ENCODE measurements at regions not wholly inside any gene's neighbourhood (a gene's known extent, or its start where the extent isn't known, plus 50 kb on each side); places are given as distances from the start of the nearest gene placed in this dataset.

DNA sequence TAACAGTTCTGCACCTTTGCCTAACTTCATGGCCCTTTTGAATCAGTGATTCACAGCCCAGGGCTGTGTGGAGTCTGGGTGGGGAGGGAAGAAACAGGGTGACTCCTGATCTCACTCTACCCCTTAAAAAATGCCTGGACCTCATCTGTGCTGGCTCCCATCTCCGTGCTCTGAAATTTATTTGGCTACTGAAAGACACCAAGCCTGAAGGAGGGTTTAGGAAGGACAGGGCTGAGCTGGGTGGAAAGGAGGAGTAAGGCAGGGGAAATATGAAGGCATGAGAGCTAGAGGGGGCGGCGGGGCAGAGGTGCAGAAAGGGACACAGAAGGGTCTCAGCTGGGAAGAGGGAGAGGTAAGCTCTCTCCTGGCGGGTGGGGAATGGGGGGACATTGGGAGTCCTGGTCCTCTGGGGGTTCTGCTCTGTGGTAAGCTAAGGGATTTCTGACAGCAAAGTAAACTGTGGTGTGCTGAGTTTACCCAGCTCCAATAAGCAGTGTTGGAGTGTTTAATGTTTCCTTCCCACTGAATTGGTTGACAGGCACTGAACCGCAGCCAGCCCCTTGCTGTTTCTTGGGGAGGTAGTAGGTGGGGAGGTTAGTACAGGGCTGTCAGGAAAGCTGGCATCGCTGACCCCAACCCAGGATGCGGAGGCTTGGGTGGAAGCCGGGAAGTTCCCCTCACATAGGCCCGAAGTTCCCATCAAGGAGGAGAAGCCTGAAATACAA is 71.1 kb downstream of the RPUSD4 start:
- no peak overlapping the region for H3K27ac ChIP-seq
- TF ChIP-seq CTCF (IDR thresholded peaks at IDR 0.05) (no peak), ZFX (IDR thresholded peaks at IDR 0.05; ENCODE audit: borderline replicate concordance) (no peak)

DNA sequence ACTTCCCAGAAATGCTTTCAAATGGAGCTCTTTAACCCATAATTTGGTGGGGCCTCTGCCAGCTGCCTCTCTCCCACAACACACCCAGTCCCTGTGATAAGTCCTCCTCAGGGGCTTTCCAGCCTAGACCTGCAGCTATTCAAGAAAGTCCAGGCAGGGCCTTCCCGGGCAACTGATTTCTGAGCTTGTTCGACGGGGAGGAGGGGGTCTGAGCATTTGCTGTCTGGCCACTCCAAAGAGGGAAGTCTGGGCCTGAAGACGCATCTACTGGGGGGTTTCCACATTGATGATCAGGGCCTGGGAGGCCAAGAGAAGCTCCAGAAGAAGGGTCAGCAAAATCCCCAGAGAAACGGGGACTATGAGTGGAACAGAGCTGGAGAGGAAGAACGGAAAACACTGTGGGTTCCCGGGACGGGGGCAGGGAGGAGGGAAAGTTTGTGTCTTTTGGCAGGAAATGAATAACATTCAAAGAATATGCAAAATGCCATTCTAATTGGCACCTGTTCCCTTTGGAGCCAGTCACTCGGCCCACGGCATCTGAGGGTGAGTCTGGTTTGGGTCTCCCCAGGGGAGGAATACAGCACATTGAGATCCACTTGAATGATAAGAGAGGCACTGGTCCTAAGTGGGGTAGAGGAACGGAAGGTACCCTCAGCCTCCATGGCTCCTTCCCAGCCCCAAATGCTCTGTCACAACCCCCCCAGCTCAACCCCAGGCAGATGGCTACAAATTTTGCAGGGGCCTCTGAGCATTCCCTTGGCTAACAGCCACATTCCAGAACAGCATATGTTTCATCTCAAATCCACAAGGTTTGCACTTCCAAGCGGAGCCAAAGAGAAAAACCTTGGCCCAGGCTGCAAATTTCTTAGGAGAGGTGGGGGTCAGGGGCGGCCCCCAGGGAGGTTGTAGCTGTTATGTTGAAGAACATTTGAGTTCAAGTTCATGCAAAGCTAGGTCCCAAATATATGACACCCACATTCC is 72.0 kb downstream of the RPUSD4 start:
- no peak overlapping the region for H3K27ac ChIP-seq
- TF ChIP-seq ZFX (IDR thresholded peaks at IDR 0.05; ENCODE audit: borderline replicate concordance), result no peak
- TF ChIP-seq CTCF (IDR thresholded peaks at IDR 0.05), result no peak

DNA sequence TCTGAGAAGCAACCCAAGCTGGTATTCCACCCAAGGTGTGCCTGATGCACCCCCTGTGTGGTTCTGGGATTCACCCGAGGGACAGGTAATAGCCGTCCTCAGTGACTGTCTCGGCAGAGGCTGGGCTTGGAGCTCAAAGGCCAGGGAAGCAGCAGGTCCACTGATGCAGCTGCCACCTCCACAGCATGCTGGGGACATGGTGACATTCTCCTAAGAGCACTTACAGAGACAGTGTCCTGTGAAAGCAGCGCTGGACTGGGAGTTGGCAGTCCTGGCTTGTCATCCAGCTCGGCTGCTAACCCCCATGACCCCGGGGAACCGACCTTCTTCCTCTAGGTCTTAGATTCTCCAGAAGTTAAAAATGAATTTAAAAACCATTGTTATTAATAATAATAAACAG is 72.8 kb downstream of the RPUSD4 start:
- H3K27ac ChIP-seq, result no peak overlapping the region
- TF ChIP-seq ZFX (IDR thresholded peaks at IDR 0.05; ENCODE audit: borderline replicate concordance) (no peak), CTCF (IDR thresholded peaks at IDR 0.05) (no peak)

DNA sequence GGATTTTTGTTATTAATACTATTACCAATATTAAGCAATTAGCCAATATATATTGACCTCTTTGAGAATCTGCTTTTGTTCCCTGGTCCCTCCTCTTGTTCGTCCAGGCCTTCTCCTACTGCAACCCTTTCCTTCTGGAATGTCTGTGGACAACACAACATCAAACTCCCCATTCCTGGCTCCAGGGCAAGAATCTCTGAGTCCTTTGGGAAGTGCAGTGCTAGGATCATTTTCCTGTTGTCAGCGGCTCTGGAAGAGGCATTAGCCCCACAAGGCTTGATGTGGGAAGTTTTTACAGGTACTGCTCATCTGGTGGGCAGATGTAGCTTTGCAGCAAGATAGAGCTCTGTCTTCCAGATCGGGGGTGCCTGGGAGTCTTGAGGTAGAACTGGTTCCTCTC is 74.3 kb downstream of the RPUSD4 start:
- TF ChIP-seq CTCF (IDR thresholded peaks at IDR 0.05) (no peak), ZFX (IDR thresholded peaks at IDR 0.05; ENCODE audit: borderline replicate concordance) (no peak)
- H3K27ac ChIP-seq, result no peak overlapping the region

- no peak overlapping the region for H3K27ac ChIP-seq
- no peak for TF ChIP-seq ZFX (IDR thresholded peaks at IDR 0.05; ENCODE audit: borderline replicate concordance)
- TF ChIP-seq CTCF (IDR thresholded peaks at IDR 0.05), result no peak
Measured at GRCh38 chr11:126136507-126136906, 73.8 kb upstream of the CDON start.

- TF ChIP-seq ZFX (IDR thresholded peaks at IDR 0.05; ENCODE audit: borderline replicate concordance), result no peak
- no peak for TF ChIP-seq CTCF (IDR thresholded peaks at IDR 0.05)
- no peak overlapping the region for H3K27ac ChIP-seq
Measured at GRCh38 chr11:126135235-126136176, 72.8 kb upstream of the CDON start.
